Central memory CD4-positive, alpha-beta T cell (primary cell): ENCODE measurements at regions not wholly inside any gene's neighbourhood (a gene's known extent, or its start where the extent isn't known, plus 50 kb on each side); places are given as distances from the start of the nearest gene placed in this dataset.

ENCODE experiments used
- DNase-seq: peaks from one replicate; pipeline ENCODE4 v3.0.0; 2022

DNA sequence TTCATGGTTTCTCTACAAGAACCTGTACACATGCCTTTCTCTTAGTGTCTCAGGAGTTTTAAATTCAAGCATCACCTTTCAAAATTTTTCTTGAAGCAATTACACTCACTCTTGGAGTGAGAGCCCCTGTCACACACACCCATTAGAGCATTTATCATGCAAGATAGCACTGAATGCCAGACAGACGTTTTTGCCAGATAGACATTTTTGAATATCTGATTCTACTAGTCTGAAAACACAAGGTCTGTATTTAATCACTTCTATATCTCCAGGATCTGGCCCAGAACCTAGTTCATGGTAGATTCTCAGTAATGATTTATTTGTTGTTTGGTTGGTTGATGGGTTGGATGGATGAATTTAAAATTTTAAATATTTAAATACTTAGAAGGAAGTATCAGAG is 60.9 kb upstream of the PDE1C start:
- DNase-seq: no peak

DNA sequence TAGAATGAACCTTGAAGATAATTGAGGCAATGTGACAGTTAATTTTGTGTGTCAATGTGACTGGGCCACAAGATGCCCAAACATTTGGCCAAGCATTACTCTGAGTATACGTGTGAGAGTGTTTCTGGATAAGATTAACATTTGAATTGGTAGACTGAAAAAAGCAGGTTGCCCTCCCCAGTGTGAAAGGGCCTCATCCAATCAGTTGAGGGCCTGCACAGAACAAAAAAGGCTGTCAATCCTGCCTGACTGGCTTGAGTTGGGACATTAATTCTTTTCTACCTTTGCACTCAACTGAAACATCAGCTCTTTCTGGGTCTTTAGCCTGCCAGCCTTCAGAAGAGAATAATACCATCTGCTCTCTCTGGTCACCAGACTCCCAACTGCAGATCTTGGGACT is 56.6 kb upstream of the PDE1C start:
- DNase-seq: no peak
